ENCODE measurements at regions not wholly inside any gene's neighbourhood (a gene's known extent, or its start where the extent isn't known, plus 50 kb on each side); places are given as distances from the start of the nearest gene placed in this dataset.
A peak's percentile ranks its signal among the peaks of the same experiment; 100 is the strongest.

GRCh38 chr9:105065098-105066088 lies 137.4 kb upstream of the ABCA1 start:
- no peak for DNase-seq

- DNase-seq, result no peak
Observed at GRCh38 chr9:105066275-105066865, 138.4 kb upstream of the ABCA1 start.

DNA sequence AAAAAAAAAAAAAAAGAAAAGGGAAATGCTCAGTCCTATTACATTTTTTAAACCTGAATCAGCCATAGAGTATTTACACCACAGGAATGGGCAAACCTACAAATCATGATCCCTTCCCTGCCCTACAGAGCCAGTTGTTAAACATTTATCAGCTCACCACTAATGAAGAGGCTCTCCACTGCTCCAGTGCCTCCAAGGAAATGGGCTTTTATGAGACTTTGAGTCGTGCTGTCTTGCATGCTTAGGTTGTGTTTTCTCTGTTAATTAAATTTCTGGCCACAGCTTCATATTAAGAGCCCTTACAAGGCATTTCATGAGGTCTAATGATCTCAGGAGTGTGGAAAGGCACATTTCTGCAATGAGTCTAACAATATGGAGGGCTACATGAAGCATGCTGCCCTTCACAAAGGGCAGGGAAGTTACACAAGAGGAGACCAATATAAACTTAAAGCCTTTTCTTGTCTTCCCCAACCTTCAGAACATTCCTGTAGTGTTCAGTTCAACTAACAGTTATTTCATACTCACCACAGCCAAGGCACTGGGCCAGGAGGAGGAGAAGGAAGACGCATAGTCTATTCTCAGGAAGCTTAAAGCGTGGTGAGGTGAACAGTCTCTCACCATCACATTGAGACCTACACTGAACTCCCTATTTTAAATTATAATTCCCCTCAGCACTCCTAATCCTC lies 140.1 kb upstream of the ABCA1 start:
- DNase-seq, result no peak

DNA sequence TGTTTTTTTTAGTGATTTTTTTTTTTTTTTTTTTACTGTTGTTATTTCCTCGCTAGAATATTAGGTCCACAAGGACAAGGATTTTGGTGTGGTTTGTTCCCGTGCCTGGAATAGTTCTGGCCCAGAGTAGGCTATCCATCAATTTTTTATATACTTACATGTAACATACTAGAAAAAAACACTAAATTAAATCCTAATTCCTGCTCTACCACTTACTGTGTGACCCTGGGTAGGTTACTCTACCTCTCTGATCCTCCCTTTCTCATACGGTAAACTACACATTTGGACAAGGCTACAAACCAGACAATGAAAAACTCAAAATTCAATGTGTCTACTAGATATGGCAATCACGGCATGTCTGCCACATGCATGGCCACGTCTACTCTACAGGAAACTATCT lies 141.3 kb upstream of the ABCA1 start:
- DNase-seq, result no peak

GRCh38 chr9:105069696-105070095 lies 141.7 kb upstream of the ABCA1 start:
- no peak for DNase-seq

- DNase-seq, result no peak
Observed at GRCh38 chr9:105070176-105070575, 142.2 kb upstream of the ABCA1 start.

DNA sequence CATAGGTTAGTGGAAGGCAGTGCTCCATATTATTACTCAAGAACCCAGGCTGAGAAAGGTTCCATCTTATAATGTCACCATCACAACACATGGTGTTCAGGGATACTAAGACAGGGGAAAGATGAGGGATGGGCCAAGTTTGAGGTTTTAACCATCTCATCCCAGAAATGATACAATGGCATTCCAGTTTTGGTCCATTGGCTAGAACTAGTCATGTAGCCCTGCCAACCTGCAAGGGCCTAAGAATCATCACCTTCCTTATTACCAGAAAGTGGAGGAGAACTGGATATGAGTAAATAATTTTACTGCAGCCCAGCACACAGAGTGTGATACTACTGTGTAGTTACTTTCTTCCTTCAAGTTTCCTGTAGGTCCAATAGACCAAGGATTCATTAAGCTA lies 144.5 kb upstream of the ABCA1 start:
- DNase-seq, result no peak

DNA sequence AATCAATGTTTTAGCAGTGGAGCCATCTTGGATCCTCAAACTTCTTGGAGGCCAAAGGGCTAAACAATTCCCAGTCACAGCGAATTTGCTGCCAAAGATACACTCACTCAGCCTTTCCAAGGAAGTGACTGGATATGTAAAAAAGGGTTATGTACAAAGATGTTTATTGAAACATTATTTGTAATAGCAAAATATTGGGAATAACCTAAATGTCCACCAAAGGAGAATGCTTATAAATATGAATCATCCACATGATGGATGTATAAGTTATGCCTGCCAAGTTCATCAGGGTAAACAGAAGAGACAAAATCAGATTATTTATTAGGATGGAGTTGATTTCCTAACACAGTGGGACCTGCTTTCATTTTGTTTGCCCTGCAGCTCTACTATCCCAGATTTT lies 145.2 kb upstream of the ABCA1 start:
- no peak for DNase-seq

GRCh38 chr9:105074491-105074890 lies 146.5 kb upstream of the ABCA1 start:
- DNase-seq, result no peak

GRCh38 chr9:105076729-105077128 lies 148.8 kb upstream of the ABCA1 start:
- no peak for DNase-seq

DNA sequence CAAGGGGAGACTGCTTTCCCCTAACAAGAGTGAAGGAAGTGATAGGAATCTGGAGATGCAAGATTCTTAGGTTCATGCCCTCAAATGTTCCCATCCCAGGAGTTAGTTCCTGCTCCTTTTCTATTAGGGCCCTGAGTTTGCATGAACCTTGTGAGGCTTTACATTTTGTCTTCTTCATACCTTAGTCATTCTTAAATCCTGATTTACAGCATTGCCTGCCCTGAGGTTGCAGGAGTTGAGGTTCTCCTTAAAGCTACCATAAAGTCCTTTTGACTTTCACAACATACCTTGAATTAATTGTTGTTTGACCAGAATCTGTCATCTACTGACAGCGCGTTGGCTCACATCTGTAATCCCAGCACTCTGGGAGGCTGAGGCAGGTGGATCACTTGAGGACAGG lies 151.5 kb upstream of the ABCA1 start:
- DNase-seq, result no peak

GRCh38 chr9:105082843-105083242 lies 154.9 kb upstream of the ABCA1 start:
- DNase-seq, result no peak

DNA sequence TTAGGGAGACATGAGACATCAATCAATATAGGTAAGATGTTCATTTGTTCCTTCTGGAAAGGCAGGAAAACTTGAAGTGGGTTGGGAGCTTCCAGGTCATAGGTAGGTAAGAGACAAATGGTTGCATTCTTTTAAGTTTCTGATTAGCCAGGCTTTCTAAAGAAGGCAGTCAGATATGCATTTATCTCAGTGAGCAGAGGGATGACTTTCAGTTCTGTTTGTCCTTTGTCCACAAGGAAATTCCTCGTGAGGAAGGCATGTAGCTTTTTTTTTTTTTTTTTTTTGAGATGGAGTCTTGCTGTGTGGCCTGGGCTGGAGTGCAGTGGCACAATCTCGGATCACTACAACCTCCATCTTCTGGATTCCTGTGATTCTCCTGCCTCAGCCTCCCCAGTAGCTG lies 155.3 kb upstream of the ABCA1 start:
- DNase-seq, result no peak

- no peak for DNase-seq
Observed at GRCh38 chr9:105087910-105088898, 156.2 kb upstream of the SLC44A1 start.

DNA sequence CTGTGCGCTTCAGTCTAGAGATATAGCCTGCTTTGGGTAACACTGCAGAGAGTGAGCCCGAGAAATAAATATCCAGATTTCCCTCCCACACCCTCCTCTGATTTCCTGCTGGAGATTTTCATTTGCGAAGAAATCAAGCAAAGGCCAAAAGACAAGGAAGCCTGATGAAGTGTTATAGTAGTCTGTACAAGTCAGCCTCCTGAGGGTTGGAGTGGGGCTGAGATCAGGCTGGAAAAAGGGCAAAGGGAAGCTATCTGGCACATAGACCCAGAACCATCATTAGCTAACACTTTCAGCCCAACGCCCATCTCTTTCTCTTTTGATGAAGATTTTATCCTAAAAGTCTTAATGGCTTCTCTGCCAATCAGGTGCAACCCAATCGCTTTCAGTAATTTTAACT lies 154.6 kb upstream of the SLC44A1 start:
- DNase-seq, result no peak

GRCh38 chr9:105091004-105091640 lies 153.3 kb upstream of the SLC44A1 start:
- DNase-seq, result no peak

DNA sequence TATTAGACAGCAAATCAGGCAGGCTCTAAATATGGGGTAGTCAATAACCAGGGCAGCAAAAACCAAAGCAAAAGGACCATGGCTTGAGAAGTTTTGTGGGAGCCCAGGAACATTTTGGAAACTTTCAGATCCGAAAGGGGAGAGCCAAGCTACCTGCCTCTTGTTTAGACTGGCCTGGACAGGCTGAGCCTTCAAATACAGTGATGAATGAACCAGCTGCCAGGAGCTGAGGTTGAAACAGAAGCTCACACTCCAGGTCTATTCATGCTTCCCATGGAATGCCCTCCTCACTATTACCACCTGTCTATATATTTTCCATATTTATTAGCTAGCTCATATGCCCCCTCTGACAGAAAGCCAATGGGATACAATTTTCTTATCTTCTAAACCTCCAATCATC lies 150.8 kb upstream of the SLC44A1 start:
- DNase-seq, result no peak

GRCh38 chr9:105098370-105098769 lies 146.1 kb upstream of the SLC44A1 start:
- DNase-seq, result no peak

GRCh38 chr9:105103776-105104175 lies 140.7 kb upstream of the SLC44A1 start:
- DNase-seq, result no peak

GRCh38 chr9:105114318-105114717 lies 130.1 kb upstream of the SLC44A1 start:
- peak in 1 of 5 experiments; percentile 11 for DNase-seq

- peak in 2 of 5 experiments; percentile 15 to 22 for DNase-seq
Observed at GRCh38 chr9:105114964-105115728, 129.3 kb upstream of the SLC44A1 start.

Data from T-helper 2 cell (primary cell).